RCC 7860 (cell line): ENCODE measurements at regions not wholly inside any gene's neighbourhood (a gene's known extent, or its start where the extent isn't known, plus 50 kb on each side); places are given as distances from the start of the nearest gene placed in this dataset.
A peak's percentile ranks its signal among the peaks of the same experiment; 100 is the strongest.
"Not testable (repeated sequence)": the region's sequence is repeated elsewhere in the genome, so short reads cannot be mapped to it uniquely, and the experiment has no call there.

Experiments used
- DNase-seq: peaks from one replicate; pipeline ENCODE4 v3.0.0-alpha.2; 2015; ENCODE audit warnings: low spot score
- FAIRE-seq: peaks from 2 replicates; lab custom pipeline; 2012; peaks lifted over from hg19 to GRCh38; lab: Jason Lieb, UNC

- no peak for DNase-seq
- FAIRE-seq, result no peak
These were observed 234.8 kb upstream of the ZBTB20 start for GRCh38 chr3:115381931-115382330.

GRCh38 chr3:115384381-115384780 lies 237.3 kb upstream of the ZBTB20 start:
- FAIRE-seq, result no peak

GRCh38 chr3:115385774-115386730 lies 237.3 kb upstream of the GAP43 start:
- DNase-seq (no peak), FAIRE-seq (no peak)

More at GRCh38 chr3:115384381-115384780, 237.3 kb upstream of the ZBTB20 start:
- no peak for DNase-seq

GRCh38 chr3:115388166-115388565 lies 235.1 kb upstream of the GAP43 start:
- FAIRE-seq (no peak), DNase-seq (no peak)

- FAIRE-seq, result no peak
- no peak for DNase-seq
These were observed 234.5 kb upstream of the GAP43 start for GRCh38 chr3:115388811-115389210.

GRCh38 chr3:115396801-115397200 lies 226.5 kb upstream of the GAP43 start:
- DNase-seq, result no peak
- no peak for FAIRE-seq

- FAIRE-seq (no peak), DNase-seq (no peak)
These were observed 225.9 kb upstream of the GAP43 start for GRCh38 chr3:115397433-115397832.

GRCh38 chr3:115398506-115398905 lies 224.8 kb upstream of the GAP43 start:
- DNase-seq (no peak), FAIRE-seq (no peak)

- no peak for DNase-seq
- FAIRE-seq, result no peak
These were observed 223.6 kb upstream of the GAP43 start for GRCh38 chr3:115399750-115400149.

- DNase-seq (no peak), FAIRE-seq (no peak)
These were observed 222.0 kb upstream of the GAP43 start for GRCh38 chr3:115401298-115401697.

GRCh38 chr3:115401851-115402501 lies 221.3 kb upstream of the GAP43 start:
- FAIRE-seq (no peak), DNase-seq (peak; percentile 27)

GRCh38 chr3:115402651-115403050 lies 220.7 kb upstream of the GAP43 start:
- FAIRE-seq (no peak), DNase-seq (no peak)

GRCh38 chr3:115403786-115404185 lies 219.5 kb upstream of the GAP43 start:
- no peak for FAIRE-seq

GRCh38 chr3:115409596-115409995 lies 213.7 kb upstream of the GAP43 start:
- FAIRE-seq (no peak), DNase-seq (no peak)

More at GRCh38 chr3:115403786-115404185, 219.5 kb upstream of the GAP43 start:
- DNase-seq, result no peak

GRCh38 chr3:115414610-115415009 lies 208.7 kb upstream of the GAP43 start:
- FAIRE-seq, result not testable (repeated sequence)

GRCh38 chr3:115415246-115415996 lies 207.9 kb upstream of the GAP43 start:
- FAIRE-seq (no peak), DNase-seq (no peak)

More at GRCh38 chr3:115414610-115415009, 208.7 kb upstream of the GAP43 start:
- not testable (repeated sequence) for DNase-seq

GRCh38 chr3:115418583-115418982 lies 204.7 kb upstream of the GAP43 start:
- FAIRE-seq, result no peak

GRCh38 chr3:115420086-115420485 lies 203.2 kb upstream of the GAP43 start:
- FAIRE-seq, result no peak
- DNase-seq, result no peak

More at GRCh38 chr3:115418583-115418982, 204.7 kb upstream of the GAP43 start:
- no peak for DNase-seq

- FAIRE-seq (no peak), DNase-seq (no peak)
These were observed 200.1 kb upstream of the GAP43 start for GRCh38 chr3:115423170-115423569.

GRCh38 chr3:115428841-115429240 lies 194.5 kb upstream of the GAP43 start:
- DNase-seq, result no peak

GRCh38 chr3:115436767-115437301 lies 186.5 kb upstream of the GAP43 start:
- FAIRE-seq (peak; percentile 83), DNase-seq (peak; percentile 88)

More at GRCh38 chr3:115428841-115429240, 194.5 kb upstream of the GAP43 start:
- FAIRE-seq, result no peak
